HL-60 (cell line): ENCODE measurements at regions not wholly inside any gene's neighbourhood (a gene's known extent, or its start where the extent isn't known, plus 50 kb on each side); places are given as distances from the start of the nearest gene placed in this dataset.

ENCODE experiments used
- DNase-seq, 2 experiments: peaks; one replicate each; pipeline ENCODE4 v3.0.0-alpha.2; 2010 to 2020; ENCODE audit warnings: low read depth in 1 of 2, low spot score in 1 of 2
- H3K27ac ChIP-seq: fragments of 250-450 bp; sonication (Bioruptor Pico); replicated peaks from 2 replicates; pipeline ENCODE4 v1.5.1; 2020; ENCODE audit warnings: mild to moderate bottlenecking, moderate library complexity
- H3K27me3 ChIP-seq: fragments of 250-450 bp; sonication (Bioruptor Pico); 2 replicates; pipeline ENCODE4 v1.5.1; 2021; ENCODE audit warnings: mild to moderate bottlenecking, moderate library complexity; ENCODE audit not compliant: insufficient read depth, poor library complexity, severe bottlenecking
- H3K4me3 ChIP-seq: replicated peaks from 2 replicates; pipeline ENCODE4 v1.5.1; 2011; ENCODE audit warnings: mild to moderate bottlenecking, control low read depth, low read length; ENCODE audit not compliant: insufficient read depth
- GABPA ChIP-seq: IDR thresholded peaks from 2 replicates; pipeline ENCODE4 v1.6.1; 2012; ENCODE audit warnings: low read depth
- POLR2AphosphoS5 ChIP-seq: IDR thresholded peaks from 2 replicates; pipeline ENCODE4 v1.6.1; 2012; ENCODE audit warnings: low read depth
- SPI1 ChIP-seq: IDR thresholded peaks from 2 replicates; pipeline ENCODE4 v1.6.1; 2012; ENCODE audit warnings: low read depth, mild to moderate bottlenecking, borderline replicate concordance
- TF ChIP-seq, protein P1 (sequence below): IDR thresholded peaks from one replicate; pipeline ENCODE4 v1.5.1; 2011; ENCODE audit warnings: low read length, control low read depth, inconsistent platforms; ENCODE audit not compliant: insufficient read depth
- TF ChIP-seq, protein P2 (sequence below): IDR thresholded peaks from 2 replicates; pipeline ENCODE4 v1.6.1; 2012; ENCODE audit warnings: low read depth; ENCODE audit not compliant: insufficient replicate concordance

DNA sequence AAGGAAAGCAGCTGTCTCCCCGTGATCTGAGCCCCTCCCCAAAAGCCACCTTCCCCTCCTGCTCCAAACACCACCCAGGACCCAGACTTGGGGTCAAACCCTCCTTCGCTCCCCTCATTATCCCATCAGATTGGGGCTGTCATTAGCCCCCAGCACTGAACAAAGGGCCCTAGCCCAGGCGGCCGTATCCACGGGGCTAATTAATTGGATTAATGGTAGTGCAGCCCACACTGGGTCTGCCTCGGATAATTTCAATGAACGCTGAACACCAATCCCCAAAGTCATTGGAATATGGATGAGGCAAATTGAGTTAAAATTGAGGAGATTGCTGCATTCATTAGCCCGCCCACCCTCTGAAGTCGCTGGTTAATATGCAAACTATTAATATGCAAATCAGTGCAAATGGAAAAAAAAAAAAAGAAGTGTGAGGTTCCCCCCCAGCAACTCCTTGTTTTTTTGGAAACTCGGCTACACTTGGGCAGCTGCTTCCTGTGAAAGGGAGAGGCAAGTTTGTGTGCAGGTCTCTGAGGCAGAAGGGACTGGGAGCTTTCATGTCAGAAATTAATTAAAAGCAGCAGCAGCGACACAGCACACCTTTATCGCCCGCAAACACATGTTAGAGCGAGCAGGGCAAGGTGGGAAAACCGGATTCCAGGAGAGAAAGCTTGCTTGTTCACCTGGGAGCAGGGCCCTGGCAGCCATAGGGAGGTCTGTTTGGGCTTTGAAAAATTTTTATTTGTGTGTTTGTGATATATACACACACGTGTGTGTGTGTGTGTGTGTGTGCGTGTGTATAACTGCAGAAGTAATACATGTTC is 517.8 kb downstream of the MIAT start:
- no peak overlapping the region for H3K27ac ChIP-seq
- H3K4me3 ChIP-seq: no peak overlapping the region
- DNase-seq: no peak
- H3K27me3 ChIP-seq: peaks cover 4% of the 10 kb centered on the region
- TF ChIP-seq, protein P1, sequence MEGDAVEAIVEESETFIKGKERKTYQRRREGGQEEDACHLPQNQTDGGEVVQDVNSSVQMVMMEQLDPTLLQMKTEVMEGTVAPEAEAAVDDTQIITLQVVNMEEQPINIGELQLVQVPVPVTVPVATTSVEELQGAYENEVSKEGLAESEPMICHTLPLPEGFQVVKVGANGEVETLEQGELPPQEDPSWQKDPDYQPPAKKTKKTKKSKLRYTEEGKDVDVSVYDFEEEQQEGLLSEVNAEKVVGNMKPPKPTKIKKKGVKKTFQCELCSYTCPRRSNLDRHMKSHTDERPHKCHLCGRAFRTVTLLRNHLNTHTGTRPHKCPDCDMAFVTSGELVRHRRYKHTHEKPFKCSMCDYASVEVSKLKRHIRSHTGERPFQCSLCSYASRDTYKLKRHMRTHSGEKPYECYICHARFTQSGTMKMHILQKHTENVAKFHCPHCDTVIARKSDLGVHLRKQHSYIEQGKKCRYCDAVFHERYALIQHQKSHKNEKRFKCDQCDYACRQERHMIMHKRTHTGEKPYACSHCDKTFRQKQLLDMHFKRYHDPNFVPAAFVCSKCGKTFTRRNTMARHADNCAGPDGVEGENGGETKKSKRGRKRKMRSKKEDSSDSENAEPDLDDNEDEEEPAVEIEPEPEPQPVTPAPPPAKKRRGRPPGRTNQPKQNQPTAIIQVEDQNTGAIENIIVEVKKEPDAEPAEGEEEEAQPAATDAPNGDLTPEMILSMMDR: no peak
- no peak for TF ChIP-seq POLR2AphosphoS5
- TF ChIP-seq, protein P2, sequence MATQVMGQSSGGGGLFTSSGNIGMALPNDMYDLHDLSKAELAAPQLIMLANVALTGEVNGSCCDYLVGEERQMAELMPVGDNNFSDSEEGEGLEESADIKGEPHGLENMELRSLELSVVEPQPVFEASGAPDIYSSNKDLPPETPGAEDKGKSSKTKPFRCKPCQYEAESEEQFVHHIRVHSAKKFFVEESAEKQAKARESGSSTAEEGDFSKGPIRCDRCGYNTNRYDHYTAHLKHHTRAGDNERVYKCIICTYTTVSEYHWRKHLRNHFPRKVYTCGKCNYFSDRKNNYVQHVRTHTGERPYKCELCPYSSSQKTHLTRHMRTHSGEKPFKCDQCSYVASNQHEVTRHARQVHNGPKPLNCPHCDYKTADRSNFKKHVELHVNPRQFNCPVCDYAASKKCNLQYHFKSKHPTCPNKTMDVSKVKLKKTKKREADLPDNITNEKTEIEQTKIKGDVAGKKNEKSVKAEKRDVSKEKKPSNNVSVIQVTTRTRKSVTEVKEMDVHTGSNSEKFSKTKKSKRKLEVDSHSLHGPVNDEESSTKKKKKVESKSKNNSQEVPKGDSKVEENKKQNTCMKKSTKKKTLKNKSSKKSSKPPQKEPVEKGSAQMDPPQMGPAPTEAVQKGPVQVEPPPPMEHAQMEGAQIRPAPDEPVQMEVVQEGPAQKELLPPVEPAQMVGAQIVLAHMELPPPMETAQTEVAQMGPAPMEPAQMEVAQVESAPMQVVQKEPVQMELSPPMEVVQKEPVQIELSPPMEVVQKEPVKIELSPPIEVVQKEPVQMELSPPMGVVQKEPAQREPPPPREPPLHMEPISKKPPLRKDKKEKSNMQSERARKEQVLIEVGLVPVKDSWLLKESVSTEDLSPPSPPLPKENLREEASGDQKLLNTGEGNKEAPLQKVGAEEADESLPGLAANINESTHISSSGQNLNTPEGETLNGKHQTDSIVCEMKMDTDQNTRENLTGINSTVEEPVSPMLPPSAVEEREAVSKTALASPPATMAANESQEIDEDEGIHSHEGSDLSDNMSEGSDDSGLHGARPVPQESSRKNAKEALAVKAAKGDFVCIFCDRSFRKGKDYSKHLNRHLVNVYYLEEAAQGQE: no peak
- TF ChIP-seq SPI1: no peak
- TF ChIP-seq GABPA: no peak

DNA sequence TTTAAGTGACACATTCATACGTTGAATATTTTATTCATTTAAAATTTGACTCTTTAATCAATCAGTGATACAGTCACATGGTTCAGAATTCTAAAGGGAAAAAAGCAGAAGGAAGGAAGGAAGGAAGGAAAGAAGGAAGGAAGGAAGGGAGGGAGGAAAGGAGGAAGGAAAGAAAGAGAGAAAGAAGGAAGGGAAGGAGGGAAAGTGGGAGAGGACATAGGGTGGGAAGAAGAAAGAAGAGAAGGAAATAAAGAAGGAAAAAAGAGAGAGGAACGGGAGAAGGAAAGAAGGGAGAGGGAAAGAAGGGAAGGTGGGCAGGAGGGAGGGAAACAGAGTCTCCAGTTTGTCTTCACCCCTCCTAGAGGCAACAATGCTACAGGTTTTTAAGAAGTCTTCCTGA is 518.6 kb downstream of the MIAT start:
- no peak overlapping the region for H3K27ac ChIP-seq
- peaks cover 4% of the 10 kb centered on the region for H3K27me3 ChIP-seq
- H3K4me3 ChIP-seq: no peak overlapping the region
- DNase-seq: no peak
- TF ChIP-seq GABPA (no peak), POLR2AphosphoS5 (no peak), SPI1 (no peak)
- TF ChIP-seq, protein P1: no peak
- TF ChIP-seq, protein P2: no peak

DNA sequence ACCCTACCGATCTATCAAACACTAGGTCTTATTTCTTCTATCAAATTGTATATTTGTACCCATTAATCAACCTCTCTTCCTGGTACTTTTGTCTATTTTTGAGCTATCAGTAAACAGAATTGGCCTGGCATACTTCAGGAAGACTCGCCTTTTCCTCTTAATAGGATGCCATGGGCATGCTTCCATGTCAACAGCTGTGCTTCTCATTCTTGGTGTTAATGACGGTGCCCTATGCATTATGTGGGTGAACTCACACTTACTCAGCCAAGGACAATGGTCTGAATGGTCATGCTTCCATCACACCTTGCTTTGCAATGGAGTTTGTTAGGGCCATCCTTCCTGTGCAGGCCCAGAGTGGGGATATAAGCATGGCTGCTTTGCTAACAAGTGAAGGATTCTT is 521.8 kb downstream of the MIAT start:
- no peak for DNase-seq

More for the DNA sequence above, 521.8 kb downstream of the MIAT start:
- Histone ChIP-seq H3K27ac (no peak overlapping the region), H3K27me3 (no peaks in the 10 kb centered on the region), H3K4me3 (no peak overlapping the region)
- TF ChIP-seq, protein P2: no peak
- no peak for TF ChIP-seq SPI1
